Suppressor macrophage treated with lipopolysaccharide for 1 hour (primary cell): ENCODE measurements at regions not wholly inside any gene's neighbourhood (a gene's known extent, or its start where the extent isn't known, plus 50 kb on each side); places are given as distances from the start of the nearest gene placed in this dataset.

ENCODE experiments used
- DNase-seq, 3 donors: peaks; one replicate each; pipeline ENCODE4 v3.0.0-alpha.2; 2020 to 2022

GRCh38 chr21:23507501-23507900, 2099.8 kb downstream of the MRPL39 start:
- DNase-seq: peak in 1 of 3 donors; percentile 0

DNA sequence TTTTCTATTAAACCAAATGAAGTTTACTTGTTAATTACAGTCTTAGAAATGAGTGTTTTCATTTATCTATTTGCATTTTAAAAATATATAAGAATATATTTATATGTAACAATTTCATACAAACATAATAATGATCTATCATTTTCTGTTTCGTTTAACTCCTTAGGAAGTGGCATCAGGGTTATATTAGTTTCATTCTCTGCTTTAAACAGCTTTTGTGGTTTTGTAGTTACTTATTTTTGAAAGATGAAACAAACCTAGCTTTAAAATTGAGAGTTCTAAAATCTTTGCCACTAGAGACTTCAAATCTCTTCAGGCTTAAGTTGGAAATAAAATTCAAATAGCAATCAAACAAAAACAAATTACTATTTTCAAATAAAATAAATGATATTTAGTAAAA, 2110.6 kb downstream of the MRPL39 start:
- DNase-seq: no peak

- DNase-seq: no peak
Observed at GRCh38 chr21:23488245-23488644, 2119.0 kb downstream of the MRPL39 start.

GRCh38 chr21:23480591-23481270, 2126.6 kb downstream of the MRPL39 start:
- DNase-seq: no peak

DNA sequence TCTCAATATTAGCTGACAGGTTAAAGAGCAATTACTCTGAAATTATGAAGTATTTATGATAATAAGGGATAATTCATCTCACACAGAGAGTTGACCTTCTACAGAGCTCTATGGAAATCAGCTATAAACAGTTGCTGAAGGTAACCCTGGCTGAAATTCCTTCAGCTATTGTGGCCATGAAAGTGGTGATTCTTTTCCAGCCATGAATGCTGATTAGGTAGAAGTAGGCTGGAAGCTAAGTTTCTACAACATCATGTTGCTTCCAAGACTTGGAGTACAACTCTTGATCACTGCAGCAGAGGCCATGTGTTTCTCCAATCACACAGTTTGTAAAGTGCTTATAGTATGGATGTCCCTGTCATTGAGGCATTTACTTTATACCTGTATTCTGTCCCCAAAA, 2128.9 kb downstream of the MRPL39 start:
- no peak for DNase-seq

GRCh38 chr21:23475281-23476219, 2131.7 kb downstream of the MRPL39 start:
- DNase-seq: no peak

GRCh38 chr21:23471877-23472276, 2135.4 kb downstream of the MRPL39 start:
- DNase-seq: no peak

GRCh38 chr21:23463365-23463764, 2143.9 kb downstream of the MRPL39 start:
- DNase-seq: no peak

DNA sequence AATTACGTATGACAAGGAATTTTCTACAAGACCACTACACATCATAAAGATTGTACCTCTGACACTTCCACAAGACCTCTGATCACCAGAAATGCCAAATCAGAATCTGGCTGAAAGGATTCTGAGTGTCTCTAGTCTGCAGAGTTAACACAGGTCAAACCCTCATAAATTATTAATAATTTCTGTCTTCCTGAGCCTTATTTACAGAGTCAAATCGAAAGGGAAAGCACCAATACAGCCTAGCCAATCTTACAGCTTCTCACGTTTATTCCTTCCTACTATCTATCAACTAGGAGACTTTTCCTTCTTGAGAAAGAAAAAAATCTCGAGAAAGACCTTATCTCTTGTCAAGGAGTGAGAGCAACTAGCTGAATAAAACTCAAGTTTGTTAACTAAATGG, 2151.6 kb downstream of the MRPL39 start:
- no peak for DNase-seq

DNA sequence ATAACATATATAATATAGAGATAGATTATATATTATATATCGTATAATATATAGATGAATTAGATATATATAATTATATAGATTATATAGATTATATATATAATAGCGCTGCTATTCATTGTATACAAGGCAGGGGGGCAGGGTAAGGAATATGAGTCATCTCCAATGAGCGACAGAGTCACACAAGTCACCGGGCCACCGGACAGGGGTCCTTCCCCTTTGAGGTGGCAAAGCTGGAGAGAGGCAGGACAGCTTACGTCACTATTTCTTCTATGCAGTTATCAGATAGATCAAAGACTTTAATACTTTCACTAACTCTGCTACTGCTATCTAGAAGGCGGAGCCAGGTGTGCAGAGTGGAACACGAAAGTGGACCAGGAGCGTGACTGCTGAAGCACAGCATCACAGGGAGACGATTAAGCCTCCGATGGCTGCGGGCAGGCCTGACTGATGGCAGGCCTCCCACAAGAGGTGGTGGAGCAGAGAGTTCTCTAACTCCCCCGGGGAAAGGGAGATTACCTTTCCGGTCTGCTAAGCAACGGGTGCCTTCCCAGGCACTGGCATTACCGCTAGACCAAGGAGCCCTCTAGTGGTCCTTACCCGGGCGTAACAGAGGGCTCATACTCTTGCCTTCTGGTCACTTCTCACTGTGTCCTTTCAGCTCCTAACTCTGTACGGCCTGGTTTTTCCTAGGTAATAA, 2154.7 kb downstream of the MRPL39 start:
- peak in 2 of 3 donors; percentile 2 to 7 for DNase-seq

DNA sequence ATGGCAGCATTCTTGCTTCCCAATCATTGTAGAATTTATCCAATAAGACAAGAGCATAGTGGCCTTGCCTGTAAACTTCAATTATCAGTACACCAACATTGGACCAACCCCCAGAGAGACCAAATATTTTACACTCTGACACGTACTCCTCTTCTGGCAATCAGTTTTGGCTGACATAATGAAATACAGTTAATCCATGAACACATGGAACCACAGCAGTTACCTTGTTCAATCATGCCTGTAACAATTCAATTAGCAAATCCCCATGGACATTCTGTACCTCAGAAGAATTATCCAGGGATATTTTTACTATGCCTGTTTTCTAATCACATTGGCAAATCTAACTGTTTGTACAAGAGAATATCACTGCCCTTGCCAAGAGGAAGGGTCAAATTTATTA, 2162.0 kb downstream of the MRPL39 start:
- no peak for DNase-seq

- no peak for DNase-seq
Observed at GRCh38 chr21:23438081-23438480, 2169.2 kb downstream of the MRPL39 start.

- no peak for DNase-seq
Observed at GRCh38 chr21:23402929-23403520, 2204.3 kb downstream of the MRPL39 start.

GRCh38 chr21:23401278-23401677, 2206.0 kb downstream of the MRPL39 start:
- no peak for DNase-seq

DNA sequence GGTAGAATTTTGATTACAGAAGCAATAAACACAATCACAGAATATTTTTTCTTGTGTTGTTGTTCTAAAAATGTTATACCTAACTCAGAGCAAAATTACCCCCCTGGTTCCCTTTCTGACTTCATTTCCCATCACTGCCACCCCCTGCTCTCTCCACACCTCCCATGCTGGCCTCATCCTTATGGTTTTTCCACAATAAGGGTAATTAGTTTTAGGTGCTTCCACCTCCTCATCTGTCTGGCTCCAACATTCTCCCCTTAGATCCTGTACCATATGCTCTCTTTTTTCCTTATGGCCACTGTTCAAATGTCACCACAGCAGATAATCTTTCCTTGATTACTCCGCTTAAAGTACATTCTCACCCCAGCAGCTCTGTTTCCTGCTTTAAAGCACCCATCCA, 2208.6 kb downstream of the MRPL39 start:
- DNase-seq: no peak

DNA sequence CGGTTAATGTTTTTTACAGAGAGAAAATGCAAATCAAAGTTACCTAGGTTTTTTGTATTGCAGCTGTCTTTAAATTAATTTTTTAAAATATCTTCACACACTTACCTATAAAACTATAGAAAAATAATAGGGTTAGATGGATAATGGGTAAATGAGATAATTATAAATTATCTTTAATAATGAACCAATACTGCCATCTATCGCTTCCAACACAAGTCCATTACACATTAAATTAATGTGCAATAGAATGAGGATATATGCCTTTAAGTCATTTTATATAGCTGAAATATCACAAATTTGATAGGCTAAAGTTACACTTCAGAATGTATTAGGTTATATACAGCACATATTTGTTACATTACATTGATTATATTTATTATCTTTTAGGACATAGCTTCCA, 2212.8 kb downstream of the MRPL39 start:
- DNase-seq: no peak

DNA sequence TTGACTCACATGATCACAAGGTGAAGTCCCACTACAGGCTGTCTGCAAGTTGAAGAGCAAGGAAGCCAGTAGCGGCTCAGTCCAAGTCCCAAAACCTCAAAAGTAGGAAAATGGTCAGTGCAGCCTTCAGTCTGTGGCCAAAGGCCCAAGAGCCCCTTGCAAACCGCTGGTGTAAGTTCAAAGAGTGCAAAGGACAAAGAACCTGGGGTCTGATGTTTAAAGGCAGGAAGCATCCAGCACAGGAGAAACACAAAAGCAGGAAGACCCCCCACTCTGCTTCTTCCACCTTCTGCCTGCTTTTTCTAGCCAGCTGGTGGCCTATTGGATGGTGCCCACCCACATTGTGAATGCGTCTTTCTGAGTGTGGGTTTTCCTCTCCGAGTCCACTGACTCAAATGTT, 2222.6 kb downstream of the MRPL39 start:
- no peak for DNase-seq

DNA sequence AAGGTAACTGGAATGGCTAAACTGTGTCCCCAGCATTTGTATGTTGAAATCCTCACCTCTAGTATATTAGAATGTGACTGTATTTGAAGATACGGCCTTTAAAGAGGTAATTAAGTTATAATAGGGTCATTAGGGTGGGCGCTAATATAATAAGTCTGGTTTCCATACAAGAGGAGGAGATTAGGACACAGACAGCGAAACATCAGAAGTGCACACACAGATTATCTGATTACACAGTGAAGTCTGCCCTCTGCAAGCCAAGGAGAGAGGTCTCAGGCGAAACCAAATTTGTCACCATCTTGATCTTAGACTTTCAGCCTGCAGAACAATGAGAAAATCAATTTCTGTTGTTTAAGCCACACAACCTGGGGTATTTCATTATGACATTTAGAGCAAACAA, 2233.1 kb downstream of the MRPL39 start:
- DNase-seq: no peak

- DNase-seq: no peak
Observed at GRCh38 chr21:23356905-23357304, 2250.4 kb downstream of the MRPL39 start.

DNA sequence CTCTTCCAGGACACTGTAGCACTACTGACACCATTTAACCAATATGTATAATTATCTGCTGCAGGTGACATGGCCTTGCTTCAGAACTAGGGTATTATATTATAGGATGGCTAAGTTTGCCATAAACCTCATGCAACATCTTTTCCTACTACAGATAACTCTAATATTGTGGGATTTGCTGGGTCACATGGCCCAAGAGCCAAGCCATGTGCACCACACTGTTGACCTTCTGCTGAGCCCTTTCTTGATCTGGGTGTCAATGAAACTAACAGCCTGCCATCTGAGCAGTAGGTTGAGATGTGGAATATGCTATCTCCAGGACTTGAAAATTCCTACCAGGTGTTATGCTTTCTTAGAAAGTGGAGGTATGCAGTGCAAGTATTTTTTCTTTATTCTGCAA, 2291.1 kb downstream of the MRPL39 start:
- DNase-seq: no peak

DNA sequence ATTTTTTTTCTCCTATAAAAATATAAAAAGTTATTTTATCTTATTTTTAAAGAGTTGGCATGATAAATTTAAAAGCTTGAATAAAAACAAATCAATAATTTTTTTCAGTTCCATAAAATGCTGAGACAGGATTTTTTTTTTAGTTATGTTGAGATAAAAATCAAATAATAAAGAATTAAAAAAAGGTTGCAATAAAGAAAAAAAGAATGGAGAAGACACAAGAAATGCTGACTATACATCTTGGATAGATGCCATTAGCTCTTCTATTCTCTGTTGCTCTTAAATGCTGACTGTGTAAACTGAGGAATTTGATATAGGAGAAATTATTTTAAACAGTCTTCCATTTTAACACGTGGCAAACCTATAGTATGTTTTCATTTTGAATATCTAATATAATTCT, 2298.5 kb downstream of the MRPL39 start:
- DNase-seq: no peak

DNA sequence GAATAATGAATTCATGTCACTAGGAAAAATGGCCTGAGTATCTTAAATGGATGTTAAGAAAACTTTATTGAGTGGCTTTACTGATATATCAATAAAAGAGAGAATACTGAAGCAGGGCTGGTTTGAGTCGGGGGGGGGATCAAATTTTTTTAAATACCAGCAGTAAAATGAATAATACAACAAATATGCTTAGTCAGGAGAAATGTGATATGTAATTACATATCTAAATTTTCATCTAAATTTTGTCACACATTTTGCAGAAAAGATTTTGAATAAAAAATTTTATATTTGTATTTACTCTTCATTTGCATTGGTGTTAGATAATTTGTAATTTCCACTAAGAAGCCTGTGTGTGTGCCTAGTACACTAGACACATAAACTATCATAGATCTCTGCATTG, 2300.2 kb downstream of the MRPL39 start:
- no peak for DNase-seq

- no peak for DNase-seq
Observed at GRCh38 chr21:23292292-23292691, 2294.1 kb downstream of the NCAM2 start.
